ENCODE measurements at regions not wholly inside any gene's neighbourhood (a gene's known extent, or its start where the extent isn't known, plus 50 kb on each side); places are given as distances from the start of the nearest gene placed in this dataset.

DNA sequence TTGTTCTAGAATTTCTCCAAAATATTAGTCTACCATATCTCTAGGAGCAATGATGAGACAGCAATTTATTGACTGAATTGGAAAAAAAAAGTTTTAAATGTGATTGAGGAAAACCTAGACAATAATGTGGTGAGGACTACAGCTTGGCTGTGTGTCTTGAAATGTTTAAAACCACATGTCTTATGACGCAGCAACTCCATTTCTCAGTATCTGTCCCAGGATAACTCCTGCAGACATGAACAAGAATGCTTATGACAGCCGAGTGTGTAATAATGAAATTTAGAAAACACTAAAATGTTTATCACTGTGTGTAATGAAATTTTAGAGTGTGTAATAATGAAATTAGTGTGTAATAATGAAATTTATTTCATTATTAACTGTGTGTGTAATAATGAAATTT lies 254.1 kb upstream of the DAPK1 start:
- H2BK120ac ChIP-seq (replicated peaks; ENCODE audit: low read depth, low read length): no peak overlapping the region
- no peak overlapping the region for H2BK20ac ChIP-seq (ENCODE audit: low read length)
- DNase-seq (ENCODE audit: low read depth in 1 of 2, low spot score in 2 of 2) (no peak), FAIRE-seq (no peak)
- H3K4ac ChIP-seq (replicated peaks; ENCODE audit: insufficient read length, low read depth, low read length): no peak overlapping the region
- H3K14ac ChIP-seq (ENCODE audit: insufficient read length): no peak overlapping the region
- H3K4me3 ChIP-seq (ENCODE audit: extremely low read depth in 1 of 4, insufficient read depth in 2 of 4, low read depth in 3 of 4, low read length in 4 of 4): no peak overlapping the region
- no peak overlapping the region for H2AK5ac ChIP-seq (ENCODE audit: low read depth, low read length)
- H4K20me1 ChIP-seq (replicated peaks in 1 of 2; ENCODE audit: control insufficient read depth in 1 of 2, insufficient read depth in 2 of 2, low read length in 2 of 2): no peaks in the 10 kb centered on the region
- H3K56ac ChIP-seq (replicated peaks; ENCODE audit: insufficient read length, low read depth, low read length): no peak overlapping the region
- no peak overlapping the region for H4K5ac ChIP-seq (ENCODE audit: insufficient read length, low read depth, low read length)
- no peak overlapping the region for H2BK12ac ChIP-seq (ENCODE audit: low read depth, low read length)
- H4K8ac ChIP-seq (ENCODE audit: extremely low read depth, insufficient read depth, low read length): no peak overlapping the region
- WGBS, 2 experiments (ENCODE audit: extremely low coverage in 1 of 2, insufficient coverage in 1 of 2, insufficient read length in 1 of 2, insufficient replicate concordance in 2 of 2, low coverage in 1 of 2, low lambda C conversion rate in 2 of 2, missing lambda C conversion rate in 1 of 2): 90% methylated on average over 2 of the region's 2 CpGs; no CpG with 5 or more reads in 1 of the 2 experiments
- no peak overlapping the region for H2BK5ac ChIP-seq (ENCODE audit: low read depth, low read length)
- no peaks in the 10 kb centered on the region for H3K79me1 ChIP-seq (ENCODE audit: low read depth, low read length)
- POLR2A ChIA-PET (ENCODE audit: partially characterized antibody): no interaction called here
- H2BK15ac ChIP-seq (ENCODE audit: low read length): no peak overlapping the region
- H3K4me1 ChIP-seq (replicated peaks in 1 of 4; ENCODE audit: control insufficient read depth in 3 of 4, insufficient read depth in 4 of 4, low read length in 3 of 4): no peaks in the 10 kb centered on the region
- no peak overlapping the region for H2AFZ ChIP-seq (ENCODE audit: low read length)
- CTCF ChIA-PET (ENCODE audit: partially characterized antibody): no interaction called here
- H4K91ac ChIP-seq (replicated peaks; ENCODE audit: insufficient read length, low read length): no peak overlapping the region
- no peak overlapping the region for H3K27ac ChIP-seq (ENCODE audit: low read depth, low read length)
- no peak overlapping the region for H3K18ac ChIP-seq (ENCODE audit: extremely low read depth, low read length)
- no peak overlapping the region for H3K23ac ChIP-seq (ENCODE audit: insufficient read length)
- H3K36me3 ChIP-seq (ENCODE audit: control insufficient read depth in 2 of 4, insufficient read depth in 4 of 4, low read length in 3 of 4): no peaks in the 10 kb centered on the region
- H3K23me2 ChIP-seq (ENCODE audit: low read depth, low read length): no peaks in the 10 kb centered on the region
- H3K9ac ChIP-seq (replicated peaks in 1 of 4; ENCODE audit: extremely low read depth in 1 of 4, low read depth in 3 of 4, low read length in 3 of 4): no peak overlapping the region
- no peaks in the 10 kb centered on the region; a peak in 1 of 4 replicates for H3K9me3 ChIP-seq (ENCODE audit: insufficient read depth in 2 of 2, low read depth in 1 of 2, low read length in 1 of 2)
- no peaks in the 10 kb centered on the region for H3K79me2 ChIP-seq (ENCODE audit: control insufficient read depth in 1 of 2, insufficient read depth in 2 of 2, low read length in 2 of 2)
- H3K4me2 ChIP-seq (ENCODE audit: insufficient read depth in 1 of 2, low read depth in 2 of 2, low read length in 2 of 2): no peak overlapping the region
- H3K27me3 ChIP-seq (replicated peaks in 1 of 4; ENCODE audit: control insufficient read depth in 3 of 4, extremely low read depth in 1 of 4, insufficient read depth in 3 of 4, low read length in 3 of 4): no peaks in the 10 kb centered on the region; a peak in 1 of 7 replicates
- no peak for TF ChIP-seq BACH1 (IDR thresholded peaks at IDR 0.05; ENCODE audit: low read length)
- no peak for TF ChIP-seq FOSL1 (IDR thresholded peaks at IDR 0.05; ENCODE audit: insufficient read depth, low read depth, low read length)
- TF ChIP-seq, protein P1, sequence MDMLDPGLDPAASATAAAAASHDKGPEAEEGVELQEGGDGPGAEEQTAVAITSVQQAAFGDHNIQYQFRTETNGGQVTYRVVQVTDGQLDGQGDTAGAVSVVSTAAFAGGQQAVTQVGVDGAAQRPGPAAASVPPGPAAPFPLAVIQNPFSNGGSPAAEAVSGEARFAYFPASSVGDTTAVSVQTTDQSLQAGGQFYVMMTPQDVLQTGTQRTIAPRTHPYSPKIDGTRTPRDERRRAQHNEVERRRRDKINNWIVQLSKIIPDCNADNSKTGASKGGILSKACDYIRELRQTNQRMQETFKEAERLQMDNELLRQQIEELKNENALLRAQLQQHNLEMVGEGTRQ (IDR thresholded peaks at IDR 0.05; ENCODE audit: low read length): no peak
- TF ChIP-seq CBX8 (IDR thresholded peaks at IDR 0.05; ENCODE audit: borderline replicate concordance, low read depth, low read length): no peak
- no peak for TF ChIP-seq EGR1 (IDR thresholded peaks at IDR 0.05; ENCODE audit: borderline replicate concordance, low read depth, low read length)
- no peak for TF ChIP-seq POLR2AphosphoS5 (IDR thresholded peaks at IDR 0.05; ENCODE audit: low read depth, low read length)
- TF ChIP-seq RXRA (IDR thresholded peaks at IDR 0.05; ENCODE audit: insufficient read depth, low read depth, low read length): no peak
- TF ChIP-seq TBP (IDR thresholded peaks at IDR 0.05; ENCODE audit: low read depth, low read length): no peak
- TF ChIP-seq SP2 (IDR thresholded peaks at IDR 0.05; ENCODE audit: low read length): no peak
- no peak for TF ChIP-seq SUZ12 (IDR thresholded peaks at IDR 0.05; ENCODE audit: low read length)
- TF ChIP-seq RAD21 (IDR thresholded peaks at IDR 0.05 in 1 of 2, conservative IDR thresholded peaks at IDR 0.05 in 1 of 2; ENCODE audit: low read depth in 2 of 2, low read length in 2 of 2): no peak
- no peak for TF ChIP-seq SP4 (IDR thresholded peaks at IDR 0.05; ENCODE audit: low read length)
- no peak for TF ChIP-seq CTBP2 (IDR thresholded peaks at IDR 0.05; ENCODE audit: borderline replicate concordance, insufficient read depth, insufficient read length, low read length)
- TF ChIP-seq EP300 (IDR thresholded peaks at IDR 0.05; ENCODE audit: borderline replicate concordance in 1 of 2, low read depth in 2 of 2, low read length in 2 of 2): no peak
